ENCODE measurements at regions not wholly inside any gene's neighbourhood (a gene's known extent, or its start where the extent isn't known, plus 50 kb on each side); places are given as distances from the start of the nearest gene placed in this dataset.

DNA sequence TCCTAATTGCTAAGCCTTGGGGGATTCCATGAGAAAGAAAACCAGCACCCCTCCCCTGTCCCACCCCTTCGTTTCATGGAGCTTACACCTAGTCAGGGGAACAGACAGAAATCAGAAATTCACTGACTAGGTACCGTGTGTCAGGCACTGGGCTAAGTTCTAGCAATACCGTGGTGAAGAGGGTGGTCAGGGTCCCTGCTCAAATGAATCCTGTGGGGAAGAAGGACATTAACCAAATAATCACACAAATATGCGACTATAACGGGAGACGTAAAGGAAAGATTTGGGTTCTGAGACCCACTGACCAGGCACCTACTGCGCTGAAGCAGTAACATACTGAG lies 65.1 kb upstream of the TOP1 start:
- TF ChIP-seq, protein P1, sequence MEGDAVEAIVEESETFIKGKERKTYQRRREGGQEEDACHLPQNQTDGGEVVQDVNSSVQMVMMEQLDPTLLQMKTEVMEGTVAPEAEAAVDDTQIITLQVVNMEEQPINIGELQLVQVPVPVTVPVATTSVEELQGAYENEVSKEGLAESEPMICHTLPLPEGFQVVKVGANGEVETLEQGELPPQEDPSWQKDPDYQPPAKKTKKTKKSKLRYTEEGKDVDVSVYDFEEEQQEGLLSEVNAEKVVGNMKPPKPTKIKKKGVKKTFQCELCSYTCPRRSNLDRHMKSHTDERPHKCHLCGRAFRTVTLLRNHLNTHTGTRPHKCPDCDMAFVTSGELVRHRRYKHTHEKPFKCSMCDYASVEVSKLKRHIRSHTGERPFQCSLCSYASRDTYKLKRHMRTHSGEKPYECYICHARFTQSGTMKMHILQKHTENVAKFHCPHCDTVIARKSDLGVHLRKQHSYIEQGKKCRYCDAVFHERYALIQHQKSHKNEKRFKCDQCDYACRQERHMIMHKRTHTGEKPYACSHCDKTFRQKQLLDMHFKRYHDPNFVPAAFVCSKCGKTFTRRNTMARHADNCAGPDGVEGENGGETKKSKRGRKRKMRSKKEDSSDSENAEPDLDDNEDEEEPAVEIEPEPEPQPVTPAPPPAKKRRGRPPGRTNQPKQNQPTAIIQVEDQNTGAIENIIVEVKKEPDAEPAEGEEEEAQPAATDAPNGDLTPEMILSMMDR (IDR thresholded peaks at IDR 0.05): no peak
- no peak for TF ChIP-seq POLR2A (IDR thresholded peaks at IDR 0.05)
- no peak for TF ChIP-seq POLR2AphosphoS5 (IDR thresholded peaks at IDR 0.05)
